ENCODE measurements at regions not wholly inside any gene's neighbourhood (a gene's known extent, or its start where the extent isn't known, plus 50 kb on each side); places are given as distances from the start of the nearest gene placed in this dataset.

- DNase-seq = no peak
- no peak overlapping the region for H3K9ac ChIP-seq (ENCODE audit: low read depth in 2 of 2, low read length in 2 of 2)
- no peaks in the 10 kb centered on the region for H3K9me3 ChIP-seq
- H3K36me3 ChIP-seq = no peaks in the 10 kb centered on the region
- intact Hi-C loops (cut with DNase I) = no loop called here
- no peak for TF ChIP-seq CTCF (IDR thresholded peaks at IDR 0.05)
- H3K27ac ChIP-seq = no peak overlapping the region
- no peak overlapping the region for H3K4me3 ChIP-seq
- no peaks in the 10 kb centered on the region for H3K27me3 ChIP-seq
- no peaks in the 10 kb centered on the region for H3K4me1 ChIP-seq
These were observed 123.4 kb upstream of the PACRGL start for GRCh38 chr4:20576861-20577260.

GRCh38 chr4:20577702-20578101 is 122.6 kb upstream of the PACRGL start:
- Histone ChIP-seq H3K4me1 (no peaks in the 10 kb centered on the region), H3K9me3 (no peaks in the 10 kb centered on the region), H3K27me3 (no peaks in the 10 kb centered on the region), H3K27ac (no peak overlapping the region), H3K4me3 (no peak overlapping the region), H3K36me3 (no peaks in the 10 kb centered on the region), H3K9ac (ENCODE audit: low read depth in 2 of 2, low read length in 2 of 2) (no peak overlapping the region)
- intact Hi-C loops (cut with DNase I) = no loop called here
- no peak for TF ChIP-seq CTCF (IDR thresholded peaks at IDR 0.05)
- DNase-seq = no peak

GRCh38 chr4:20580907-20581306 is 119.4 kb upstream of the PACRGL start:
- Histone ChIP-seq H3K9me3 (no peaks in the 10 kb centered on the region), H3K27me3 (no peaks in the 10 kb centered on the region), H3K36me3 (no peaks in the 10 kb centered on the region), H3K9ac (ENCODE audit: low read depth in 2 of 2, low read length in 2 of 2) (no peak overlapping the region), H3K4me3 (no peak overlapping the region), H3K4me1 (no peaks in the 10 kb centered on the region), H3K27ac (no peak overlapping the region)
- TF ChIP-seq CTCF (IDR thresholded peaks at IDR 0.05) = no peak
- intact Hi-C loops (cut with DNase I) = no loop called here
- no peak for DNase-seq

GRCh38 chr4:20589436-20589835 is 110.8 kb upstream of the PACRGL start:
- Histone ChIP-seq H3K4me1 (peaks cover 4% of the 10 kb centered on the region), H3K27me3 (no peaks in the 10 kb centered on the region), H3K4me3 (no peak overlapping the region), H3K9me3 (no peaks in the 10 kb centered on the region), H3K36me3 (no peaks in the 10 kb centered on the region), H3K27ac (no peak overlapping the region), H3K9ac (ENCODE audit: low read depth in 2 of 2, low read length in 2 of 2) (no peak overlapping the region)
- DNase-seq = peak; percentile 37
- intact Hi-C loops (cut with DNase I) = no loop called here
- no peak for TF ChIP-seq CTCF (IDR thresholded peaks at IDR 0.05)

- no peak overlapping the region for H3K9ac ChIP-seq (ENCODE audit: low read depth in 2 of 2, low read length in 2 of 2)
- no peak overlapping the region for H3K4me3 ChIP-seq
- intact Hi-C loops (cut with DNase I) = no loop called here
- no peak for TF ChIP-seq CTCF (IDR thresholded peaks at IDR 0.05)
- H3K27ac ChIP-seq = no peak overlapping the region
- H3K27me3 ChIP-seq = no peaks in the 10 kb centered on the region
- DNase-seq = no peak
- H3K9me3 ChIP-seq = no peaks in the 10 kb centered on the region
- peaks cover 4% of the 10 kb centered on the region for H3K4me1 ChIP-seq
- no peaks in the 10 kb centered on the region for H3K36me3 ChIP-seq
These were observed 109.4 kb upstream of the PACRGL start for GRCh38 chr4:20590849-20591248.

GRCh38 chr4:20591571-20591970 is 108.7 kb upstream of the PACRGL start:
- intact Hi-C loops (cut with DNase I) = no loop called here
- no peak for DNase-seq
- H3K27ac ChIP-seq = no peak overlapping the region
- no peaks in the 10 kb centered on the region for H3K9me3 ChIP-seq
- H3K4me1 ChIP-seq = peaks cover 4% of the 10 kb centered on the region
- H3K4me3 ChIP-seq = no peak overlapping the region
- no peaks in the 10 kb centered on the region for H3K27me3 ChIP-seq
- H3K36me3 ChIP-seq = no peaks in the 10 kb centered on the region
- H3K9ac ChIP-seq (ENCODE audit: low read depth in 2 of 2, low read length in 2 of 2) = no peak overlapping the region
- no peak for TF ChIP-seq CTCF (IDR thresholded peaks at IDR 0.05)

All from colonic mucosa (tissue), 4 donors.